HG02973 (cell line): ENCODE measurements at regions not wholly inside any gene's neighbourhood (a gene's known extent, or its start where the extent isn't known, plus 50 kb on each side); places are given as distances from the start of the nearest gene placed in this dataset.

Experiments
- ATAC-seq: cut with Tn5 transposase; IDR thresholded peaks from one replicate; pipeline ENCODE4 v1.9.1; 2021; ENCODE audit warnings: moderate library complexity; ENCODE audit not compliant: unreplicated experiment

DNA sequence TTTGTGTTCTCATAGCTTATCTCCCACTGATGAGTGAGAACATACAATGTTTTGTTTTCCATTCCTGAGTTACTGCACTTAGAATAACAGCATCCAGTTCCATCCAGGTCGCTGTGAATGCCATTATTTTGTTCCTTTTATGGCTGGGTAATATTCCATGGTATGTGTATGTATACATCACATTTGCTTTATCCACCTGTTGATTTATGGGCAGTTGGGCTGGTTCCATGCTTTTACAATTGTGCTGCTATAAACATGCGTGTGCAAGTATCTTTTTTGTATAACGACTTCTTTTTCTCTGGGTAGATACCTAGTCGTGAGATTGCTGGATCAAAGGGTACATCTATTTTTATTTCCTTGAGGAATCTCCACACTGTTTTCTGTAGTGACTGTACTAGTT, 74.8 kb downstream of the ZNF280B start:
- no peak for ATAC-seq
